ENCODE measurements at regions not wholly inside any gene's neighbourhood (a gene's known extent, or its start where the extent isn't known, plus 50 kb on each side); places are given as distances from the start of the nearest gene placed in this dataset.

DNA sequence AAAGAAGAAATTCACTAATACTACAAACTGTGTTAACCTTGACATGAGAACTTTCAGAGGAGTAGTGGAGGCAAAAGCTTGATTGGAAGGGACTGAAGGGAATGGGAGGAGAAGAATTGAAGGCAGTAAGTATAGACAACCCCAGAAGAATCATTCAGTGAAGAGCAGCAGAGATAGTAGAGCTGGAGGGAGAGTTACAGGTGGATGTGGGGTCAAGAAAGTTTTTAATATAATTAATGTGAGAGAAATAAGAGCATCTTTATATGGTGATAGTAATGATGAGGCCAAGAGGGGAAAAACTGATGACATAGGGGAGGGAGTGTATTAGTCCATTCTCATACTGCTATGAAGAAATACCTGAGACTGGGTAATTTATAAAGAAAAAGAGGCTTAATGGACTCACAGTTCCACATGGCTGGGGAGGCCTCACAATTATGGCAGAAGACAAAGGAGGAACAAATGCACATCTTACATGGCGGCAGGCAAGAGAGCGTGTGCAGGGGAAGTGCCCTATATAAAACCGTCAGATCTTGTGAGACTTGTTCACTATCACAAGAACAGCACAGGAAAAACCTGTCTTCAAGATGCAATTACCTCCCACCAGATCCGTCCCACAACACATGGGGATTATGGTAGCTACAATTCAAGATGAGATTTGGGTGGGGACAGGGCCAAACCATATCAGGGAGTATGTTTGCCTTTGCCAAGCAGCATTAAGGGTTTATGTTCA is 88.3 kb upstream of the PIK3CG start:
- DNase-seq = no peak

DNA sequence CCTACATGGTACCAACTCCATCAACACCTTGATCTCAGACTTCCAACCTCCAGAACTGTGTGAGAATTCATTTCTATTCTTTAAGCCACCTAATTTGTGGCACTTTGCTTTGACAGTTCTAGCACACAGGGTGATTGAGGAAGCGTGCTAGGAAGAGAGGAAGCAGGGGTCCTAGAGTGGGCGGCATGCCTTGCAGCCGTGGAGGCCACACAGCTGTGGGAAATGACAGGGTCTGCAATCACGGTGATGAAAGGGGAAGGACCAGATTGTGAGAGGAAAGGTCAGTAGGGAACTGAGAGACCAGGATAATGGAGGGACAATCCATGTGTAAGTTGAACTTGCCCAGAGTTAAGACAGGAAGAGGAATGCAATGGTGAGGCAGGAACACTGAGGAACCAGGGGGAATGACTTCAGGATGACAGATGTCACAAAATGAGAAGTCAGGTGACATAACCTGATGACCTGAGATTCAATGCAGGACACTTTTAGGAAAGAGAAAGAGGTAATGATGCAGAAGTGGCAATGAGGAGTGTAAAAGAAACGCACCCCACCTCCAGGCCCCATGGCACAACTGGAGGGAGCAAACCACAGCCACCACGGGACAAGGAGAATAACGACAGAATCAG is 87.3 kb upstream of the PIK3CG start:
- DNase-seq = no peak

DNA sequence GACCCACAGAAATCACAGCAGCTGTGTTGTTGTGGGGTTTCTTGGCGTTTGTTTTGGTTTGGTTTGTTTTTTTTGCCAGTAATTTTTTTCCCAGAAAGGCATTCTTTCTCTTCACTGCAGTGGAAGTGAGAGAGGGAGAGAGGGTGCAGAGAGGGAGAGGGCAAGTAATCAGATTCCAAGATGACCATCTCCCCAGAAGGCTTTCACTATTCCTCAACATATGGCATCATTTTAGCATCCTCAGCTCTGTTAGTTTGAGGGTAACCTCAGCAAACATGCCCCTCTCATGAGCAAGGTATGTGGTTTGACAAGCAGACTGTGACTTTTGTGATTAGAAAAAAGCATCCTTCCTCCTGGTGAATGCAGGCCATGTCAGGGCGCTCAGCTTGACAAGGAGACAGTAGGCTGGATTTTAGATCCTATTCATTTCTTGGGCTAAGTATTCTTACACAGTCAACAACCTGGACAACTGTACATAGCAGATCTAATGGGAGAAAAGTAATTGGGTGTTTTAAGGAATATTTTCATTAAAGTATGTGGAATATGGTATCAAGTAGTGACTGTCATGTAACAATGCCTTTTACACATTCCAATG is 86.3 kb upstream of the PIK3CG start:
- DNase-seq = no peak

DNA sequence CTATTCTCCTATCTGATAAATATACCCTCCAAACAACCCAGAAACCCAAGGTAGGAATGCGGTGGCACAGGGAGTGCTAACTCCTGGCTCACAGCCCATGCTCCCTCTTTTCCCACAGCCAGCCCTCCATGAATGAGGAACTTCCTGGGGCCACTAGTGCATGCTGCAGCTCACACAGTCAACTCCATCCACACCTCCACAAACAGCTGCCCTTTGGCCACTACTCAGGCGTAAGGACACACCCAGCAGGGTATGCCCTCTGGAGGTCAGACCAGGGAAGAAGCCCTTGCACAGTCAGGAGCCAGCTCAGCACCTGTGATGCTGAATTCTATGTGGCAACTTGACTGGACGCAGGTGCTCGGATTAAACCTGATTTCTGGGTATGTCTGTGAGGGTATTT is 85.2 kb upstream of the PIK3CG start:
- no peak for DNase-seq

DNA sequence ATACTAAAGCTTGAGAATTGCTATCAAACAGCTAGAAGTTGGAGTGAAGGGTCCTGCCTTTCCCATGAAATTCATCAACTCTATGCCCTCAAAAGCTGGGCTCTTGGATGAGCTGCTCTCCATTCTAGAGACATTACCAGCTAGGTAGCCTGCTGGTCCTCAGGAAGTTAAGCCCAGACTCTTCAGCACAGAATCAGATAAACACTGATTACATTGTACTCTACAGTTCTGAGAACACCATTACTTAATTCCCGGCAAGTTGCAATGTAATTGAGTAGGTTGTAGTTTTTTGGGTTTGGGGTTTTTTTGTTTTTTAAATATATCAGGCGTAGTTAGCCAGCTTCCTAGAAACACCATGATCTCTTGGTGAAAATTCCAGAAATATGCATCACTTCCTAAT is 84.1 kb upstream of the PIK3CG start:
- DNase-seq = no peak

DNA sequence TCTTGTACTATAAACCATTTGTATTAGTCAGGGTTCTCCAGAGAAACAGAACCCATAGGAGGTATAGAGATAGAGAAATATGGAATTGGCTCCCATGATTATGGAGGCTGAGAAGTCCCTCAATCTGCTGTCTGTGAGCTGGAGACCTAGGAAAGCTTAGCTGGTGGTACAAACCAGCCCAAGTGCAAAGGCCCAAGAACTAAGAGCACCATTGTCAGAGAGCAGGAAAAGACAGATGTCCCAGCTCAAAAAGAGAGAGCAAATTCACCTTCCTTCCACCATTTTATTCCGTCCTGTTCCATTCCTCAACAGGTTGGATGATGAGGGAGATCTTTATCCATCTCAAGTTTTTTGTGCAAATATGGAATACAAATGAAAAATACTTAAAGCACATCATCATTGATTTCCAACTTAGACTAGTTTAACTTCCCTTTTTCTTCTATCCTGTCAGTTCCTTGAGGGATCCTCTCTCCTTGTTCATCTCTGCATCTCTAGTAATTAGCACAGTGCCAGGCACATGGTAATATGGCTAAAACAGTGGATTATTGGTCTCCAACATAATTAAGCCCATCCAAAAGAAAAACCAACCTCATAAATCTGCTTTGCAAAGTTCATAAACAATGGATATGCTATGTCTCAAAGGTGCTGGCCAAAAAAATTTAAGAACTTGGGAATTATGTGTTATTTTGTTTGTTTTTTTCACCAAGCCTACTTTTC is 83.1 kb upstream of the PIK3CG start:
- DNase-seq = no peak

DNA sequence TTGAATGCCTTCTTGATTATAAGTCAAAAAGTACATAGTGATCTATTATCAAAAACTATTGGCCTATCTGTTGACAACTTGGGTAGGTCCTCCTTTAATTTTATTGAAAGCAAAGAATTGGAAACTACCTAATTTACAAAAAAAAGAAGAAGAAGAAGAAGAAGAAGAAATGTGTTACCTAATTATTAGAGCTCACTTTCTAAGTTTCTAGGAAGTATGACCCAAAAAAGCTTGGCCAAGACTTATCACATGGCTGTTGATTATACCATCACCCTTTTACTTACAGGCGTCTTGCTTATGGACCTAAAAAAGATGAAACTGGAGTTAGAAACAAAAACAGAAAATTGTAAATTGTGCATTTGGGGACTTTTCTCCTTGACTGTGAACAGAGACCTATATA is 81.8 kb upstream of the PIK3CG start:
- no peak for DNase-seq

DNA sequence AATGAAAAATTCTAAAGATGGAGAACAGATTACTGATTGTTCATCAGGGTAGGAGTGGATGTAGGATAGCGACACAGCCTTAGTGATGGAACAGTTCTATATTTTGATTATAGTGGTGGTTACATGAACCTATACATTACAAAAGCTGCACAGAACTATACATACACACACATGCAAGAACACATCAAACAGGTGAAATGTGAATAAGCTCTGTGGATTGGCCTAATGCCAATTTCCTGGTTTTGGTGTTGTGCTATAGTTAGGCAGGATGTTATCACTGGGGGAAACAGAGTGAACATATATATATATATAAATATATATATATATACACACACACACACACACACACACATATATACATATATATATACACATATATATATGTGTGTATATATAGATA is 76.4 kb upstream of the PIK3CG start:
- DNase-seq = no peak

DNA sequence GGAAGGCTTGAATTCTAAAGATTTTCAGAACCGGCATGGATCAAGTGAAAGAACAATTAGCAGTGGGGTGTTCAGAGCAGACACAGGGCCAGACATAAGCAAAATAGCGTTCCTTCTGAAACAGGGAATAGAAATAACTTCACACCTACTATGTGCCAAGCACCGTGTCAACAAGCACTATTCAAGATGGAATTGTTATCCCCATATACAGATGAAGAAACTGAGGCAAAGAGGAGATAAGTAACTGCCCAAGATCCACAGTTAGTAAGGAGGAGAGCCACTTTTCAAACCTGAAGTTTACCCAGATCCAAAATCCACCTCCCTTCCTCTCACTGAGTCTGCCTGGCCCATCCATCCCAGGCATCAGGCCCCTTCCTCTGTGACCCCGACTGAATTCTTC is 73.6 kb upstream of the PIK3CG start:
- DNase-seq = no peak

DNA sequence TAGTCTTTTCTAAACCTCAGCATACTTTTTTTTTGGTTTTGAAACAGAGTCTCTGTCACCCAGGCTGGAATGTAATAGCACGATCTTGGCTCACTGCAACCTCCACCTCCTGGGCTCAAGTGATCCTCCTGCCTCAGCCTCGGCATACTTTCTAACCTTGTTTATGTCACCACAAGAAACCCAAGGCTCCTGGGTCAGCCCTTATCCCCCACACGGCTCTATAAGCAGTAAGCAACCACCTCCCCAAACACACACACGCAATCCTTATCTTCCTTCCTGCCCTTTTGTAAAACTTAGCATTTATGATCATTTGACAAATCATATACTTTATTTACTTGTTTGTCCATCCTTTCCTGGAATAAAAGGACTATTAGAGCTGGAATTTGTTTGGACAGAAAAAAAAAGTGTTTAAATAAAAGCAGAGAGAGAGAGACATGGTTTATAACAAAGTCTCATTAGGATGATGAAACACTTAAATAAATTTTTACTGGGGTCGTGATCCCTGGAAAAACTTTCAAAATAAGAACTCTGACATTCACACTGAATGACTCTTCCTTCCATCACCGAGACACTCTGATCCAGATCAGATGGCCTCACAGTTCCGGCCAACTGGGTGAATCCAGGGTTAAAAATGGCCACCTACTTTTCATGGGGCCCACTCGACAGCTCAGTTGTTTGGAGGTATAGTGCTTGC is 72.7 kb upstream of the PIK3CG start:
- DNase-seq = no peak

DNA sequence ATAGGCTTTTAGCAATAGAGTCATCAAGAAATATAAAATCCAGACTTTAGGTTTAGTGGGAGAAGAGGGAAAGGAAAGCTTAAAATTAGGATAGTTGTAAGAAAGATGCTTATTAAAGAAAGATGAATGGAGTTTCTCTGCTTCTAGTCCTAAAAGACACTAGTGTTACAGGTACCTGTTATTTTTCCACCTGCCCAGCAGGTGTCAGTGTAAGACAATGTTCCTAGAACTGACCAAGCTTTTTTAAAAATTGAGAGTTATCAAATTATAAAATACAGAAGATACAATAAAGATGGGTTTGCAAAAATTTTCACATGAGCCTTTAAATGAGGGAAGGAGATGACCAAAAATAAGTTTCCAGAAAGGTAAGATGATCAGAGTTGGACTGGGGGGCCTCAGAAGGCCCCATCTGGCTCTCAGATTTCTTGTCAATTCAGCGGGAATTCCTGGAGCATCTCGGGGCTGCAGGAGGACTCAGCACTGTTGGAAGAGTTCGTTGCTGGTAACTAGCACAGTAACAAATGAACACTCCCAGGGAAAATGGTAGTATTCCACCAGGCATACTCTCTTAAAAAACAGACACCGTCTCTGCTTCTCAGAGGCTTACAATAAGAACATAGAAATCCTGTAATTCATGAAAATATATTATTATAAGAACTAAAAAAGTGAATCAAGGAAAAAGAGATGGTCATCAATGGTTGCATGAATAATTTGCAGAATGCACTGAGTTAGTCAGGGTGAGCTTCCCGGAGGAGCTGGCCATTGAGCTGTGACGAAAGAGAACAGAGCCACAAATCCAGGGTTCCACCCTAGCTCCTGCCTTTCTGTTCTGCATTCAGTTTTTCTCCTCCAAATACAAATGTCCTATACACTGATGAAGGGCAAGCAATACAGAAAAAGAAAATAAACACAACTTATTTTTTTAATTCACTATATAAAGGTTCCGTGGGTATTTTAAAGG is 71.8 kb upstream of the PIK3CG start:
- DNase-seq = peak; percentile 14

DNA sequence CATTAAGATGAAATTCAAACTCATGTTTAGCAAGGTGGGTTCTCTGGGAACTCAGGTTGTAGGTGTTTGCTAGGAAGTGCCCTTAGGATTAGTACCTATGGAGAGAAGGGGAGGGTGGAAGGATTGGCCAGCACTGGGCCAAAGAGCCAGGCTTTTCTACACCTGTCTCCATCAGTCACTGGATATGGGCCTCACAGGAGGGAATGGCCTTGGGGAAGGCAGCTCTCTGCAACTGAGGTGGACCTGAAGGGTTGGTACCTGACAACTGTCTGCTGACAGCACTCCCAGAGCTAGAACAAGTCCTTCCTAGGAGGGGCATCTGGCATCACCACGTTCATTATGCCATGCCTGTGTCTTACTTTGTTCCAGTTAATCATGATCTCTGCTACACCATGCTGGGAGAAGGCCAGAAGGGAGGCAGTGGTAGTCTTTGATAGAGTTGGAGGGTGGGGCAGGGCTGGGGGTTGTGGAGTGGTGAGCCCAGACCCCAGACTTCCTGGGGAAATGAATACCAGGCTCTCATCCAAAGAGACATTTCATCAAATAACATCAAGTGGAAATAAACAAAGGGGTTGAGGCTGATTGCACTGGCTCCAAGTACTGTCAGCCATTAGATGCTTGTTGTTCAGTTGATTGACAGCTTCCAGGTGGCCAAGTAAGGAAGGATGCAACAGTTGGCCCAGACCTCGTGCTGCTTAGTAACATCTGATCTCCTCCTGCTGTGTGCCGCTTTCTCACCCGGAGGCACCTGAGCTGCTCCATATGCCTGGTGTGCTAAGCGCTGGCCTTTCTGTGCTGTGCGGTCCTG is 70.6 kb upstream of the PIK3CG start:
- no peak for DNase-seq

DNA sequence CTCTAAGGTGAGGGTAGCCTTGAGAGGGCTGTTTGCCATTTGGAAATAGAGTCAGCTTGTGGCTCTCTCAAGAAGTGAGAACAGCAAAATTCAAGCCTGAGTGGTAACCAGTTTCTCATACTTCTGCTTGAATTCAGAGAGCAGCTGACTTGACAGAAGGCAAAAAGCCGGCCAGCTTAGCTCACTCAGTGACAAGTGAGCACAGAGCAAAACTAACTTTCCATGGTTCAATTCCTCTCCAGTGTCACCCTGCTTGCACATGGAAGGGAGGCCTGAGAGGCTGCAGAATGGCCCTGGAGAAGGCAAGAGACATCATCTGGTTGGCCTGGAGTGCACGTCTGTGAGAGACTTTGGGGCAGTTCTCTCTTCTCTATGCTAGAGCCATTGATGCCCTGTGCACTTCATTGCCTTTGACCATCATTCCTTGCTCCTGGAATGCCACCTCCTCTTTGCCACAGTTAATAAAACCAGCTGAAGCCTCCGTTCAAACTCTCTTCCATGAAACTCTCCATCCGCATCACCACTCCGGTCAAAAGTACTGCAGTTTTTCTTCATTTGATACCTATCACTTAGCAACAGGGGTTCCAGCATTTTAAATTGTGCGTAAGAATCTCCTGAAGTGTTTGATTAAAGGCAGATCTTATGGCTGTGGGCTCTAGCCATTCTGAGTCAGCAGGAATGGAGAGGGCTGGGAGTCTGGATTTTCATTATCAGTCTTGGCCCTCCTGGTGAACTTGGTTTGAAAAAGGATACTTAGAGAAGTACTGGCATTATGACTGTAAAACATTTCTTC is 69.8 kb upstream of the PIK3CG start:
- DNase-seq = no peak

DNA sequence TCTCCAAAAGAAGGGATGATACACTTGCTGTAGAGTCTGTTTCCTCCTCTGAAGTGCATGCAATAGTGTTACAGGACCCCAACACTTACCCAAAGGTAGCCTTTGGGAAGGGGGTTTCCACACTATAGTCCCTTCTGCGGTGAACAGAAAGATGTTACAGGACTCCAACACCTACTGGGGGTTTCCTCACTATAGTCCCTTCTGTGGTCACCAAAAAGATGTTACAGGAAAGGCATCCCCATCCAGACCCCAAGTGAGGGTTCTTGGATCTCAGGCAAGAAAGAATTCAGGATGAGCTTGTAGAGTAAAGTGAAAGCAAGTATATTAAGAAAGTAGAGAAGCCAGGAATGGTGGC is 69.2 kb upstream of the PIK3CG start:
- no peak for DNase-seq

DNA sequence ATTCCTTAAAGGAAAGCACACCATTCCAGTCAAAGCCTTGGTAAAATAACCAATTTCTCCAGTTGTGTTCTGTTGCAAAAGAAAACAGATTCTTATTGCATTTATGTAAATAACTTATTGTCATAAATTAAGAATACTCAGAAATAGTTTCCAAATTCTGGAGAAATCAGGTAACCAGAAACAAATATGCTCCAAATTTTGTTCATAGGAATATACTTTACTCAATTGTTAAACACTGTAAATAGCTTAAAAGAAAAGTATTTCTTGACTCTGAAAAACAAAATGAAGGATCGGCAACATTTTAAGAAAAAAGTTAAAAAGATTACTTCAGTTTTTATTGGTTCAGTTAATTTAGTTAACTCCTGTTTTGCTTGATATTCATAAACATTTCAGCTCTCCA is 67.1 kb upstream of the PIK3CG start:
- no peak for DNase-seq

DNA sequence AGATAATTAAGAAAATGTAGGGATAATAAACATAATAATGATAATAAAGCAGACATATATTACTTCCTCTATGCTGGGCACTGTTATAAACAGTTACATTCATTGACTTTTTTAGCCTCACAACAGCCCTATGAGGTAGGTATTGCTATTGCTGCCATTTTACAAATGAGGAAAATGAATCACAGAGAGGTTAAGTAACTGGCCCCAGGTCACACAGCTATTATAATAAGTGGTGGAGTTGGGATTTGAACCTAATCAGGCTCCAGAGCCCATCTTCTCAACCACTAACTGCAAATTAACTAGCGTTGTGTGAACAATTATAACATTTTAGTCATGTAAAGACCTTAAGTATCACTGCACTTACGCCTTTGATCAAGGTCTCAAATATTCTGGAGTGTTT is 62.5 kb upstream of the PIK3CG start:
- no peak for DNase-seq

DNA sequence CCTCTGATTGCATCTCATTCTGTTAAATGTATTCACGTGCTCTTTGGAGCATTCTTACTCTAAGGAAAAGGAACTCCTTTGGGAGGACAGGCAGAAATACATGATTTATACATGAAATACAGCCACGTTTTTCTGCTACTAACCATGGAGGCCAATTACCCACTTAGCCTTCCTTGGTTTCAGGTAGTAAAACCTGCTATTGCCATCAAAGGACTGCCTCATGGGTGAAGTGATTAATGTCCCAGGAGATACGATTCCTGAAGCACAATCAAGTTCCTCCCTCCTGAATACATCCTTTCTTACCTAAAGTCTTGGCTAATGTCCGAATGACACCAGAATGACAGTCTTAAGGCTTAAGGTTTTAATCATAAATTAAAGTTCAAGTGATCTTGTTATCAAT is 58.5 kb upstream of the PIK3CG start:
- DNase-seq = no peak

DNA sequence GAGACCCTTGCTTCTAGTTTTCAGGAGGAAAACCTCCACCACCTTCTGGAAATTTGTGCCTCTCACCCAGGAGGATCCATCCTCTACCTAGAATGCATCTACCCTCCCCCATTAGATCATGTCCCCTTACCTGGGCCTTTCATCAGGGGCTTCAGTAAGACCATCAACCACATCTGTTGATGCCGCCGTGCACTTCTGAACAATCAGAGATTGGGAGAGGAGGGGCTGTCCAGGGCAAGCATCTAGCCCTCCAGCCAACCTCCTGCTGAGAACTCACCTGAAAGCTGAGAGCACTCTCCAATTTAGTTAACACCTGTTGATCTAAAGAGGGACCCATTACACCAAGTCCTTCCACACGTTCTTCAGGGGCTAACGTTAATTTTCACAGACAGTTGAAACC is 57.6 kb upstream of the PIK3CG start:
- no peak for DNase-seq

DNA sequence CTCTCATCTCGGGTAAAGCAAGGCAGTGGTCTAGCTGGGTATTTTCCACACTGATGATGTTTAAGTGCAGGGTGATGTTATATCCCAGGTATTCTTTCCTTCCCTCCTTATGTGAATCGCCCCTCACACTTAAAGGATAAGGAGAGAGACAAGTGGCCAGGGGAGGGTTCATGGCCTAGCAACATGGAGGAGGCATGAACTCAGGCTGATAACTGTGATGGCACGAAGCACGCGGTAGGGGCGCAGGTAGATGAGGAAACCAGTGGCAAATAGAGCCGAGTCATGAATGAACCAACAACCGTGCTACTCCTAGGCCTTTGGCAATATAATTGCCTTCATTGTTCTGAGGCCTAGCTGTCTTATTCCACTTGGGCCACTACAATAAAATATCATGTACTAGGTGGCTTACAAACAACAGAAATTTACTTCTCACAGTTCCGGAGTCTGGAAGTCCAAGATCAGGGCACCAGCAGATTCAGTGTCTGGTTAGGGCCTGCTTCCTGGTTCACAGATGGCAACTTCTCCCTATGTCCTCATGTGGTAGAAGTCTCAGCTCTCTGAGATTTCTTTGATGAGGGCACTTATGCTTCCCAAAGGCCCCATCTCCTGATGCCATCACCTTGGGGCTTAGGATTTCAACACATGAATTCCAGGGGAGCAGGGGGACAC is 56.0 kb upstream of the PIK3CG start:
- no peak for DNase-seq

DNA sequence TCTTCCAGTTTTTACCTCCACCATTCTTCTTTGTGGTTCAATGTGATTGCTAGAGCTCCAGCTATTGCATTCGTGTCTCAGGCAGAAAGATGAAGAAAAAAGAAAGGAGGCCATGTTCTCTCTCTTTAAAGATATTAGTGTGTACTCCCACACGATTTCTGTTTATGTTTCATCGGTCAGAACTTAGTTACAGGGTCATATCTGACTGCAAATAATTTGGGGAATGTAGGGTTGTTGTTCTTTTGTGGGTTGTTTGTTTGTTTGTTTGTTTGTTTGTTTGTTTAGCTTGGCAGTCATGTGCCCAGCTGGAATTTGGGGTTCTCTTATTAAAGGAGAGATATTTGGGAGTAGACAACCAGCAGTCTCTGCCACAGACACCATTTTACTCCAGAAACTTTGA is 53.6 kb upstream of the PIK3CG start:
- DNase-seq = no peak

All from NCI-H2171 (cell line).